Stimulated activated CD4-positive, alpha-beta T cell treated with anti-CD3 and anti-CD28 coated beads, Interleukin-12 subunit alpha, Interleukin-12 subunit beta, amount 100 ng/mL, for 24 hours (primary cell): ENCODE measurements at regions not wholly inside any gene's neighbourhood (a gene's known extent, or its start where the extent isn't known, plus 50 kb on each side); places are given as distances from the start of the nearest gene placed in this dataset.
"Not testable (repeated sequence)": the region's sequence is repeated elsewhere in the genome, so short reads cannot be mapped to it uniquely, and the experiment has no call there.

Source experiments
- DNase-seq, 2 experiments: peaks; one replicate each; pipeline ENCODE4 v3.0.0-alpha.2; 2020; ENCODE audit warnings: low read depth in 2 of 2

GRCh38 chr13:99737481-99738245 is 233.9 kb downstream of the ZIC5 start:
- no peak for DNase-seq

GRCh38 chr13:99736541-99736940 is 235.0 kb downstream of the ZIC5 start:
- no peak for DNase-seq

- no peak for DNase-seq
Observed at GRCh38 chr13:99734013-99734693, 232.9 kb downstream of the TM9SF2 start.

GRCh38 chr13:99733346-99733745 is 232.1 kb downstream of the TM9SF2 start:
- no peak for DNase-seq

GRCh38 chr13:99731747-99732146 is 230.5 kb downstream of the TM9SF2 start:
- DNase-seq = no peak

GRCh38 chr13:99730403-99730802 is 229.1 kb downstream of the TM9SF2 start:
- no peak for DNase-seq

- no peak for DNase-seq
Observed at GRCh38 chr13:99729745-99730144, 228.5 kb downstream of the TM9SF2 start.

GRCh38 chr13:99727651-99728050 is 226.4 kb downstream of the TM9SF2 start:
- not testable (repeated sequence) for DNase-seq

GRCh38 chr13:99726282-99726894 is 225.1 kb downstream of the TM9SF2 start:
- no peak for DNase-seq

- DNase-seq = no peak
Observed at GRCh38 chr13:99725644-99726043, 224.4 kb downstream of the TM9SF2 start.

- DNase-seq = no peak
Observed at GRCh38 chr13:99724633-99725517, 223.6 kb downstream of the TM9SF2 start.

GRCh38 chr13:99723878-99724277 is 222.6 kb downstream of the TM9SF2 start:
- DNase-seq = no peak

GRCh38 chr13:99722931-99723330 is 221.7 kb downstream of the TM9SF2 start:
- no peak for DNase-seq

GRCh38 chr13:99722338-99722818 is 221.1 kb downstream of the TM9SF2 start:
- DNase-seq = no peak

- no peak for DNase-seq
Observed at GRCh38 chr13:99721606-99722337, 220.5 kb downstream of the TM9SF2 start.

- no peak for DNase-seq
Observed at GRCh38 chr13:99717959-99718674, 216.8 kb downstream of the TM9SF2 start.

GRCh38 chr13:99709134-99709533 is 207.9 kb downstream of the TM9SF2 start:
- DNase-seq = no peak

- DNase-seq = no peak
Observed at GRCh38 chr13:99704390-99704789, 203.1 kb downstream of the TM9SF2 start.

- no peak for DNase-seq
Observed at GRCh38 chr13:99703908-99704307, 202.6 kb downstream of the TM9SF2 start.

GRCh38 chr13:99702687-99703319 is 201.5 kb downstream of the TM9SF2 start:
- DNase-seq = no peak
